OCI-LY1 (cell line): ENCODE measurements at regions not wholly inside any gene's neighbourhood (a gene's known extent, or its start where the extent isn't known, plus 50 kb on each side); places are given as distances from the start of the nearest gene placed in this dataset.

Experiments
- CTCF ChIP-seq: fragments of 200-600 bp; sonication (generic), shearing (Covaris generic); IDR thresholded peaks from 2 replicates; pipeline ENCODE4 v1.5.1; 2017; ENCODE audit warnings: mild to moderate bottlenecking, antibody characterized with exemption, low read length, moderate library complexity, mixed read lengths
- EZH2 ChIP-seq: fragments of 200-600 bp; sonication (generic), shearing (Covaris generic); IDR thresholded peaks from 2 replicates; pipeline ENCODE4 v1.8.0; 2017; ENCODE audit warnings: borderline replicate concordance, mixed run types, mild to moderate bottlenecking, antibody characterized with exemption, low read length, moderate library complexity, mixed read lengths

- TF ChIP-seq CTCF, result no peak
- no peak for TF ChIP-seq EZH2
These were observed 55.5 kb upstream of the SLC8A1 start for GRCh38 chr2:40507432-40507831.
